MM.1S (cell line): ENCODE measurements at regions not wholly inside any gene's neighbourhood (a gene's known extent, or its start where the extent isn't known, plus 50 kb on each side); places are given as distances from the start of the nearest gene placed in this dataset.

Source experiments
- DNase-seq: peaks from one replicate; pipeline ENCODE4 v3.0.0-alpha.2; 2015
- H2AFZ ChIP-seq: fragments of 300-600 bp; sonication (generic); 2 replicates; pipeline ENCODE4 v1.6.0; 2016; ENCODE audit warnings: antibody characterized with exemption, low read length
- H3F3A ChIP-seq: fragments of 300-600 bp; sonication (generic); 2 replicates; pipeline ENCODE4 v1.6.1; 2016; ENCODE audit warnings: mild to moderate bottlenecking, antibody characterized with exemption, low read length, moderate library complexity, mixed read lengths; ENCODE audit not compliant: insufficient read depth
- H3K27ac ChIP-seq: fragments of 300-600 bp; sonication (generic); 2 replicates; pipeline ENCODE4 v1.5.1; 2016; ENCODE audit warnings: mild to moderate bottlenecking, low read length
- H3K27me3 ChIP-seq: fragments of 300-600 bp; sonication (generic); replicated peaks from 2 replicates; pipeline ENCODE4 v1.6.0; 2016; ENCODE audit warnings: low read length; ENCODE audit not compliant: insufficient read depth
- H3K36me3 ChIP-seq: fragments of 300-600 bp; sonication (generic); replicated peaks from 2 replicates; pipeline ENCODE4 v1.6.1; 2016; ENCODE audit warnings: mild to moderate bottlenecking, low read length, mixed read lengths; ENCODE audit not compliant: insufficient read depth
- H3K4me1 ChIP-seq: fragments of 300-600 bp; sonication (generic); 2 replicates; pipeline ENCODE4 v1.6.1; 2016; ENCODE audit warnings: low read length, mixed read lengths
- H3K4me2 ChIP-seq: fragments of 300-600 bp; sonication (generic); 2 replicates; pipeline ENCODE4 v1.6.0; 2016; ENCODE audit warnings: low read depth, low read length
- H3K4me3 ChIP-seq: fragments of 300-600 bp; sonication (generic); 2 replicates; pipeline ENCODE4 v1.5.1; 2016; ENCODE audit warnings: low read length, mixed read lengths
- H3K79me2 ChIP-seq: fragments of 300-600 bp; sonication (generic); 2 replicates; pipeline ENCODE4 v1.6.1; 2016; ENCODE audit warnings: mixed run types, low read length, mixed read lengths
- H3K9ac ChIP-seq: fragments of 300-600 bp; sonication (generic); 2 replicates; pipeline ENCODE4 v1.6.1; 2016; ENCODE audit warnings: low read length, mixed read lengths
- H3K9me2 ChIP-seq: fragments of 300-600 bp; sonication (generic); replicated peaks from 2 replicates; pipeline ENCODE4 v1.6.1; 2016; ENCODE audit warnings: mild to moderate bottlenecking, low read length, mixed read lengths; ENCODE audit not compliant: insufficient read depth
- H3K9me3 ChIP-seq: fragments of 300-600 bp; sonication (generic); replicated peaks from 2 replicates; pipeline ENCODE4 v1.6.1; 2016; ENCODE audit warnings: mild to moderate bottlenecking, low read length, mixed read lengths; ENCODE audit not compliant: insufficient read depth
- H4K20me1 ChIP-seq: fragments of 300-600 bp; sonication (generic); 2 replicates; pipeline ENCODE4 v1.6.1; 2016; ENCODE audit warnings: mild to moderate bottlenecking, low read length, moderate library complexity, mixed read lengths; ENCODE audit not compliant: insufficient read depth
- CTCF ChIP-seq: fragments of 300-600 bp; sonication (generic); IDR thresholded peaks from 2 replicates; pipeline ENCODE4 v1.5.1; 2016; ENCODE audit warnings: antibody characterized with exemption, low read length, mixed read lengths
- EZH2 ChIP-seq: fragments of 300-600 bp; sonication (generic); optimal IDR thresholded peaks from 2 replicates; pipeline ENCODE3; 2017; ENCODE audit warnings: low read depth, mild to moderate bottlenecking, antibody characterized with exemption, low read length, mixed read lengths
- EZH2phosphoT487 ChIP-seq: fragments of 300-600 bp; sonication (generic); IDR thresholded peaks from 2 replicates; pipeline ENCODE4 v1.6.1; 2018; ENCODE audit warnings: antibody characterized with exemption, low read length

- no peak for TF ChIP-seq CTCF
- TF ChIP-seq EZH2, result no peak
- TF ChIP-seq EZH2phosphoT487, result no peak
- Histone ChIP-seq H3F3A (no peaks in the 10 kb centered on the region), H3K79me2 (no peaks in the 10 kb centered on the region), H3K4me3 (no peak overlapping the region), H3K9ac (no peak overlapping the region), H3K4me1 (no peaks in the 10 kb centered on the region), H4K20me1 (no peaks in the 10 kb centered on the region), H3K9me3 (no peaks in the 10 kb centered on the region), H2AFZ (no peak overlapping the region), H3K36me3 (no peaks in the 10 kb centered on the region), H3K27me3 (no peaks in the 10 kb centered on the region), H3K27ac (no peak overlapping the region), H3K4me2 (no peak overlapping the region), H3K9me2 (no peaks in the 10 kb centered on the region)
- no peak for DNase-seq
Observed at GRCh38 chr18:57234346-57234745, 87.5 kb downstream of the BOD1L2 start.

- H3K79me2 ChIP-seq, result no peaks in the 10 kb centered on the region
- no peaks in the 10 kb centered on the region for H3K4me1 ChIP-seq
- no peak overlapping the region for H3K9ac ChIP-seq
- H2AFZ ChIP-seq, result no peak overlapping the region
- no peaks in the 10 kb centered on the region for H3K36me3 ChIP-seq
- H3K9me2 ChIP-seq, result no peaks in the 10 kb centered on the region
- H3K9me3 ChIP-seq, result no peaks in the 10 kb centered on the region
- no peaks in the 10 kb centered on the region for H3K27me3 ChIP-seq
- DNase-seq, result no peak
- no peaks in the 10 kb centered on the region for H4K20me1 ChIP-seq
- TF ChIP-seq EZH2 (no peak), CTCF (no peak), EZH2phosphoT487 (no peak)
- no peak overlapping the region for H3K4me2 ChIP-seq
- H3K27ac ChIP-seq, result no peak overlapping the region
- H3F3A ChIP-seq, result no peaks in the 10 kb centered on the region
- H3K4me3 ChIP-seq, result no peak overlapping the region
Observed at GRCh38 chr18:57241869-57242268, 95.0 kb downstream of the BOD1L2 start.

- DNase-seq, result no peak
- H3F3A ChIP-seq, result no peaks in the 10 kb centered on the region
- H3K36me3 ChIP-seq, result no peaks in the 10 kb centered on the region
- no peaks in the 10 kb centered on the region for H3K9me3 ChIP-seq
- no peak overlapping the region for H3K9ac ChIP-seq
- H3K9me2 ChIP-seq, result no peaks in the 10 kb centered on the region
- no peak overlapping the region for H3K4me3 ChIP-seq
- H3K4me1 ChIP-seq, result no peaks in the 10 kb centered on the region
- TF ChIP-seq EZH2phosphoT487 (no peak), EZH2 (no peak), CTCF (no peak)
- no peak overlapping the region for H3K27ac ChIP-seq
- no peaks in the 10 kb centered on the region for H3K27me3 ChIP-seq
- no peak overlapping the region for H3K4me2 ChIP-seq
- H4K20me1 ChIP-seq, result no peaks in the 10 kb centered on the region
- H2AFZ ChIP-seq, result no peak overlapping the region
- no peaks in the 10 kb centered on the region for H3K79me2 ChIP-seq
Observed at GRCh38 chr18:57242285-57242684, 95.4 kb downstream of the BOD1L2 start.
